ENCODE measurements at regions not wholly inside any gene's neighbourhood (a gene's known extent, or its start where the extent isn't known, plus 50 kb on each side); places are given as distances from the start of the nearest gene placed in this dataset.

GRCh38 chr3:76501315-76501714, 538.6 kb upstream of the ROBO2 start:
- TF ChIP-seq POLR2AphosphoS5 (IDR thresholded peaks at IDR 0.05) (no peak), POLR2A (IDR thresholded peaks at IDR 0.05) (no peak)
- TF ChIP-seq, protein P1, sequence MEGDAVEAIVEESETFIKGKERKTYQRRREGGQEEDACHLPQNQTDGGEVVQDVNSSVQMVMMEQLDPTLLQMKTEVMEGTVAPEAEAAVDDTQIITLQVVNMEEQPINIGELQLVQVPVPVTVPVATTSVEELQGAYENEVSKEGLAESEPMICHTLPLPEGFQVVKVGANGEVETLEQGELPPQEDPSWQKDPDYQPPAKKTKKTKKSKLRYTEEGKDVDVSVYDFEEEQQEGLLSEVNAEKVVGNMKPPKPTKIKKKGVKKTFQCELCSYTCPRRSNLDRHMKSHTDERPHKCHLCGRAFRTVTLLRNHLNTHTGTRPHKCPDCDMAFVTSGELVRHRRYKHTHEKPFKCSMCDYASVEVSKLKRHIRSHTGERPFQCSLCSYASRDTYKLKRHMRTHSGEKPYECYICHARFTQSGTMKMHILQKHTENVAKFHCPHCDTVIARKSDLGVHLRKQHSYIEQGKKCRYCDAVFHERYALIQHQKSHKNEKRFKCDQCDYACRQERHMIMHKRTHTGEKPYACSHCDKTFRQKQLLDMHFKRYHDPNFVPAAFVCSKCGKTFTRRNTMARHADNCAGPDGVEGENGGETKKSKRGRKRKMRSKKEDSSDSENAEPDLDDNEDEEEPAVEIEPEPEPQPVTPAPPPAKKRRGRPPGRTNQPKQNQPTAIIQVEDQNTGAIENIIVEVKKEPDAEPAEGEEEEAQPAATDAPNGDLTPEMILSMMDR (IDR thresholded peaks at IDR 0.05) = no peak
- no peaks in the 10 kb centered on the region for H3K27me3 ChIP-seq
- H3K4me1 ChIP-seq = no peaks in the 10 kb centered on the region
- no peaks in the 10 kb centered on the region for H3K9me3 ChIP-seq
- H3K4me3 ChIP-seq = no peak overlapping the region
- DNase-seq (ENCODE audit: low spot score in 2 of 2) = no peak
- intact Hi-C loops (cut with DNase I; ENCODE audit: low total_unique reads) = no loop called here
- H3K27ac ChIP-seq = no peak overlapping the region
- H3K36me3 ChIP-seq = no peaks in the 10 kb centered on the region

DNA sequence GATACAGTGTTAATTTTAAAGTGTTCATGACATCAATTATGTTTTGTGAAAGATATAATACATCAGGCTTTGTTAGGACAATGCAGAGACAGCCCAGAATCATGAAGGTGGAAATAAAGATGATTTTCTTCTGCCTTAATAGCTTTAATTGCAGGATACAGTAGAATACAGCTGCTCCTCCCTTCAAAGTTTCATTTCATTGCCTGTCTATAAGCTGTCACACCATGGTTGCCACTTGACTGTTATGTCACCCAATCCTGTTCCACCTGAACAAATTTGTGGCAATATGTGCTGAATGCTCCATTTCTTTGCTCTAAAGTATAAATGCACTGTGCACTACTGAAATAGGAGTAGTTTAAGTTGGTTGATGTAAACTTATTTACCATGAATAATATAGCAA, 537.8 kb upstream of the ROBO2 start:
- Histone ChIP-seq H3K36me3 (no peaks in the 10 kb centered on the region), H3K4me3 (no peak overlapping the region), H3K4me1 (no peaks in the 10 kb centered on the region), H3K27ac (no peak overlapping the region), H3K9me3 (no peaks in the 10 kb centered on the region), H3K27me3 (no peaks in the 10 kb centered on the region)
- intact Hi-C loops (cut with DNase I; ENCODE audit: low total_unique reads) = no loop called here
- no peak for DNase-seq (ENCODE audit: low spot score in 2 of 2)
- TF ChIP-seq, protein P1 (IDR thresholded peaks at IDR 0.05) = no peak
- no peak for TF ChIP-seq POLR2AphosphoS5 (IDR thresholded peaks at IDR 0.05)
- no peak for TF ChIP-seq POLR2A (IDR thresholded peaks at IDR 0.05)

- TF ChIP-seq, protein P1 (IDR thresholded peaks at IDR 0.05) = no peak
- no peak for TF ChIP-seq POLR2AphosphoS5 (IDR thresholded peaks at IDR 0.05)
- no peak for TF ChIP-seq POLR2A (IDR thresholded peaks at IDR 0.05)
- Histone ChIP-seq H3K36me3 (no peaks in the 10 kb centered on the region), H3K27ac (no peak overlapping the region), H3K4me3 (no peak overlapping the region), H3K27me3 (no peaks in the 10 kb centered on the region), H3K4me1 (no peaks in the 10 kb centered on the region), H3K9me3 (no peaks in the 10 kb centered on the region)
- DNase-seq (ENCODE audit: low spot score in 2 of 2) = no peak
- intact Hi-C loops (cut with DNase I; ENCODE audit: low total_unique reads) = no loop called here
These were observed 534.6 kb upstream of the ROBO2 start for GRCh38 chr3:76505202-76505845.

DNA sequence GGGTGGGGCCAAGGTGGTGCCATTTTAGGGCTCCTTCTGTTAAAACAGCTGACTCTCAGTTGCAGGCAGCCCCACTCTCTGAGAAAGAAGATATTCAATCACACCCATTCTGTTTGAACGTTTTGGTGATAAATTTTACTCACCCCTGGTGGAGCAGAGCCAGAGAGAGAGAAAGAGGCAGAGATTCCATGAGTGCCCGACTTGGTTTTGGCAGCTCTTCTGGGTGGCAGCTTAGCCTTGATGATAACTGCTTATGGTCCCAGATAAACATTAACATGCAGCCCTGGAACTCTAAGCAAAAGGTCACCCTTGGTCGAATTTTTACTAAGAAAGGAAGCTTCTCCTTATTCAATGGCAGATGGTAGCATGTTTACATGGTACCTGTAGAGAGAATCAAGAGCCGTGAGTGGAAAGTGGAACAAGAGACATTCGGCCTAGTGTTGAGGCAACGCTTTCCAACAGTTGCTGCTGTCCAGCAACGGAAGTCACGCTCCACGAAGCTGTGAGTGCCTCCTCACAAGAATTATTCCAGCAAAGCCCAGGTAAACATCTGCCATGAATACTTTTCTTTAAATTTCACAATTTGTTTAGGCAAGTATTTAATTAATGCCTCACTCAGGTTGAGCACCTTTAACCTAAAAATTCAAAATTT, 530.6 kb upstream of the ROBO2 start:
- no peak for DNase-seq (ENCODE audit: low spot score in 2 of 2)
- Histone ChIP-seq H3K9me3 (no peaks in the 10 kb centered on the region), H3K27me3 (no peaks in the 10 kb centered on the region), H3K4me3 (no peak overlapping the region), H3K4me1 (no peaks in the 10 kb centered on the region), H3K27ac (no peak overlapping the region), H3K36me3 (no peaks in the 10 kb centered on the region)
- TF ChIP-seq POLR2A (IDR thresholded peaks at IDR 0.05) (no peak), POLR2AphosphoS5 (IDR thresholded peaks at IDR 0.05) (no peak)
- TF ChIP-seq, protein P1 (IDR thresholded peaks at IDR 0.05) = no peak
- intact Hi-C loops (cut with DNase I; ENCODE audit: low total_unique reads) = no loop called here

GRCh38 chr3:76514836-76515235, 525.1 kb upstream of the ROBO2 start:
- no peaks in the 10 kb centered on the region for H3K27me3 ChIP-seq
- no peaks in the 10 kb centered on the region for H3K4me1 ChIP-seq
- H3K4me3 ChIP-seq = no peak overlapping the region
- DNase-seq (ENCODE audit: low spot score in 2 of 2) = no peak
- H3K9me3 ChIP-seq = no peaks in the 10 kb centered on the region
- intact Hi-C loops (cut with DNase I; ENCODE audit: low total_unique reads) = no loop called here
- no peak overlapping the region for H3K27ac ChIP-seq
- TF ChIP-seq POLR2AphosphoS5 (IDR thresholded peaks at IDR 0.05) = no peak
- TF ChIP-seq, protein P1 (IDR thresholded peaks at IDR 0.05) = no peak
- no peak for TF ChIP-seq POLR2A (IDR thresholded peaks at IDR 0.05)
- H3K36me3 ChIP-seq = no peaks in the 10 kb centered on the region

Data from breast epithelium (tissue), 4 donors.